Activated CD8-positive, alpha-beta T cell treated with anti-CD3 and anti-CD28 coated beads for 36 hours (primary cell): ENCODE measurements at regions not wholly inside any gene's neighbourhood (a gene's known extent, or its start where the extent isn't known, plus 50 kb on each side); places are given as distances from the start of the nearest gene placed in this dataset.

Source experiments
- ATAC-seq: fragments of 200-7000 bp; cut with Tn5 transposase; one replicate; pipeline ENCODE4 v1.10.0; 2021; ENCODE audit warnings: mild to moderate bottlenecking, moderate library complexity
- CTCF ChIA-PET: fragments of 350-600 bp; sonication (Branson Sonifier 250); formaldehyde crosslinking; loops from one replicate; lab custom pipeline; 2021; ENCODE audit warnings: antibody characterized with exemption; lab: Charles Lee
- POLR2A ChIA-PET: fragments of 350-600 bp; sonication (Branson Sonifier 250); formaldehyde crosslinking; loops from one replicate; lab custom pipeline; 2021; ENCODE audit warnings: antibody characterized with exemption; lab: Charles Lee
- DNase-seq: peaks from one replicate; pipeline ENCODE4 v3.0.0-alpha.2; 2020
- H3K27ac Mint-ChIP-seq: one replicate; pipeline ENCODE4 v1.8.0; 2021; ENCODE audit warnings: mild to moderate bottlenecking, mixed read lengths
- H3K27me3 Mint-ChIP-seq: one replicate; pipeline ENCODE4 v1.8.0; 2021; ENCODE audit warnings: mixed read lengths
- H3K36me3 Mint-ChIP-seq: one replicate; pipeline ENCODE4 v1.8.0; 2021; ENCODE audit warnings: low read depth, mixed read lengths
- H3K4me1 Mint-ChIP-seq: one replicate; pipeline ENCODE4 v1.8.0; 2021; ENCODE audit warnings: low read depth, mixed read lengths
- H3K4me3 Mint-ChIP-seq: one replicate; pipeline ENCODE4 v1.8.0; 2021; ENCODE audit warnings: mild to moderate bottlenecking, moderate library complexity, mixed read lengths
- H3K9me3 Mint-ChIP-seq: one replicate; pipeline ENCODE4 v1.8.0; 2021; ENCODE audit warnings: mixed read lengths
- CTCF ChIP-seq: fragments of 200-600 bp; IDR thresholded peaks from one replicate; pipeline ENCODE4 v1.8.0; 2022; ENCODE audit warnings: antibody characterized with exemption, mild to moderate bottlenecking
- intact Hi-C: fragments of 100-400 bp; cut with micrococcal nuclease; formaldehyde crosslinking; loops from one replicate; pipeline ENCODE4 v1.10.0; 2022

- H3K27ac Mint-ChIP-seq, result no peak overlapping the region
- DNase-seq (no peak), ATAC-seq (no peak)
- no peaks in the 10 kb centered on the region for H3K36me3 Mint-ChIP-seq
- no peak overlapping the region for H3K4me3 Mint-ChIP-seq
- CTCF ChIA-PET, result no interaction called here
- no peak for TF ChIP-seq CTCF
- no peaks in the 10 kb centered on the region for H3K27me3 Mint-ChIP-seq
- H3K4me1 Mint-ChIP-seq, result no peaks in the 10 kb centered on the region
- POLR2A ChIA-PET, result interaction anchor here (0.8 kb wide), 1 partner anchor 10 kb away, joined by 3 read pairs; no protein-coding TSS in a partner anchor
- intact Hi-C loops, result no loop called here
- peaks cover 2% of the 10 kb centered on the region for H3K9me3 Mint-ChIP-seq
Observed at GRCh38 chrX:125005863-125006262, 313.8 kb upstream of the TEX13C start.

GRCh38 chrX:125006704-125007103, 313.0 kb upstream of the TEX13C start:
- no peak for ATAC-seq
- TF ChIP-seq CTCF, result no peak
- DNase-seq, result no peak
- ChIA-PET POLR2A (no interaction called here), CTCF (no interaction called here)
- intact Hi-C loops, result no loop called here
- H3K27ac Mint-ChIP-seq, result no peak overlapping the region
- H3K4me1 Mint-ChIP-seq, result no peaks in the 10 kb centered on the region
- no peak overlapping the region for H3K4me3 Mint-ChIP-seq
- peaks cover 2% of the 10 kb centered on the region for H3K9me3 Mint-ChIP-seq
- no peaks in the 10 kb centered on the region for H3K27me3 Mint-ChIP-seq
- H3K36me3 Mint-ChIP-seq, result no peaks in the 10 kb centered on the region

GRCh38 chrX:125012585-125012984, 307.1 kb upstream of the TEX13C start:
- H3K36me3 Mint-ChIP-seq, result no peaks in the 10 kb centered on the region
- no peak overlapping the region for H3K27ac Mint-ChIP-seq
- ATAC-seq, result no peak
- DNase-seq, result no peak
- ChIA-PET POLR2A (no interaction called here), CTCF (no interaction called here)
- no peak for TF ChIP-seq CTCF
- H3K4me1 Mint-ChIP-seq, result no peaks in the 10 kb centered on the region
- no peaks in the 10 kb centered on the region for H3K27me3 Mint-ChIP-seq
- intact Hi-C loops, result no loop called here
- H3K4me3 Mint-ChIP-seq, result no peak overlapping the region
- peaks cover 2% of the 10 kb centered on the region for H3K9me3 Mint-ChIP-seq

GRCh38 chrX:125029131-125029530, 290.5 kb upstream of the TEX13C start:
- ATAC-seq (no peak), DNase-seq (no peak)
- no peaks in the 10 kb centered on the region for H3K4me1 Mint-ChIP-seq
- no peaks in the 10 kb centered on the region for H3K36me3 Mint-ChIP-seq
- ChIA-PET CTCF (no interaction called here), POLR2A (no interaction called here)
- no peaks in the 10 kb centered on the region for H3K27me3 Mint-ChIP-seq
- H3K4me3 Mint-ChIP-seq, result no peak overlapping the region
- TF ChIP-seq CTCF, result no peak
- intact Hi-C loops, result no loop called here
- no peaks in the 10 kb centered on the region for H3K9me3 Mint-ChIP-seq
- no peak overlapping the region for H3K27ac Mint-ChIP-seq
